Nephron progenitor cell (in vitro differentiated cells): ENCODE measurements at regions not wholly inside any gene's neighbourhood (a gene's known extent, or its start where the extent isn't known, plus 50 kb on each side); places are given as distances from the start of the nearest gene placed in this dataset.
A peak's percentile ranks its signal among the peaks of the same experiment; 100 is the strongest.
"Not testable (repeated sequence)": the region's sequence is repeated elsewhere in the genome, so short reads cannot be mapped to it uniquely, and the experiment has no call there.

ENCODE experiments used
- DNase-seq: peaks from one replicate; pipeline ENCODE4 v3.0.0; 2021
- H3K27ac Mint-ChIP-seq: 2 replicates; pipeline ENCODE4 v1.8.0; 2021; ENCODE audit warnings: mild to moderate bottlenecking, moderate library complexity, mixed read lengths
- H3K27me3 Mint-ChIP-seq: 2 replicates; pipeline ENCODE4 v1.8.0; 2021; ENCODE audit warnings: mild to moderate bottlenecking, low read depth, mixed read lengths; ENCODE audit not compliant: poor library complexity
- H3K36me3 Mint-ChIP-seq: 2 replicates; pipeline ENCODE4 v1.8.0; 2021; ENCODE audit warnings: low read depth, mixed read lengths
- H3K4me1 Mint-ChIP-seq: 2 replicates; pipeline ENCODE4 v1.8.0; 2021; ENCODE audit warnings: mixed read lengths
- H3K4me3 Mint-ChIP-seq: 2 replicates; pipeline ENCODE4 v1.8.0; 2021; ENCODE audit warnings: mild to moderate bottlenecking, moderate library complexity, mixed read lengths
- H3K9me3 Mint-ChIP-seq: 2 replicates; pipeline ENCODE4 v1.8.0; 2021; ENCODE audit warnings: mild to moderate bottlenecking, moderate library complexity, mixed read lengths
- TF ChIP-seq, protein P1 (sequence below): fragments of 200-600 bp; sonication (generic); IDR thresholded peaks from 2 replicates; pipeline ENCODE4 v1.5.0; 2021; ENCODE audit warnings: antibody characterized with exemption

DNA sequence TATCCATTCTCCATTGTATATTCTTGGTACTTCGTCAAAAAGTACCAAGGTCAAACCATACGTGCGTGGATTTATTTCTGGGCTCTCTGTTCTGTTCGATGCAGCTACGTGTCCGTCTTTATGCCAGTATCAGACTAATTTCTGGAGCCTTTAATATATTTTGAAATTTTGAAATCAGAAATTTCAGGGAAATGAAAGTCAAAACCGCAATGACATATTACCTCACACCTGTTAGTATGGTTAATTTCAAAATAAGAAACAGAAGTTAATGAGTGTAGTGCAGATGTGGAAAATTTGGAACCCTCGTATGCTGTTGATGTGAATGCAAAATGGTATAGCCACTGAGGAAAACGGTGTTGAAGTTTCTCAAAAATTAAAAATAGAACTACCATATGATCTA lies 156.1 kb upstream of the TRIB2 start:
- DNase-seq = no peak
- H3K27ac Mint-ChIP-seq = no peak overlapping the region
- H3K27me3 Mint-ChIP-seq = no peaks in the 10 kb centered on the region
- no peaks in the 10 kb centered on the region for H3K36me3 Mint-ChIP-seq
- TF ChIP-seq, protein P1, sequence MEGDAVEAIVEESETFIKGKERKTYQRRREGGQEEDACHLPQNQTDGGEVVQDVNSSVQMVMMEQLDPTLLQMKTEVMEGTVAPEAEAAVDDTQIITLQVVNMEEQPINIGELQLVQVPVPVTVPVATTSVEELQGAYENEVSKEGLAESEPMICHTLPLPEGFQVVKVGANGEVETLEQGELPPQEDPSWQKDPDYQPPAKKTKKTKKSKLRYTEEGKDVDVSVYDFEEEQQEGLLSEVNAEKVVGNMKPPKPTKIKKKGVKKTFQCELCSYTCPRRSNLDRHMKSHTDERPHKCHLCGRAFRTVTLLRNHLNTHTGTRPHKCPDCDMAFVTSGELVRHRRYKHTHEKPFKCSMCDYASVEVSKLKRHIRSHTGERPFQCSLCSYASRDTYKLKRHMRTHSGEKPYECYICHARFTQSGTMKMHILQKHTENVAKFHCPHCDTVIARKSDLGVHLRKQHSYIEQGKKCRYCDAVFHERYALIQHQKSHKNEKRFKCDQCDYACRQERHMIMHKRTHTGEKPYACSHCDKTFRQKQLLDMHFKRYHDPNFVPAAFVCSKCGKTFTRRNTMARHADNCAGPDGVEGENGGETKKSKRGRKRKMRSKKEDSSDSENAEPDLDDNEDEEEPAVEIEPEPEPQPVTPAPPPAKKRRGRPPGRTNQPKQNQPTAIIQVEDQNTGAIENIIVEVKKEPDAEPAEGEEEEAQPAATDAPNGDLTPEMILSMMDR = no peak
- no peaks in the 10 kb centered on the region for H3K9me3 Mint-ChIP-seq
- H3K4me3 Mint-ChIP-seq = no peak overlapping the region
- peaks cover 8% of the 10 kb centered on the region for H3K4me1 Mint-ChIP-seq

DNA sequence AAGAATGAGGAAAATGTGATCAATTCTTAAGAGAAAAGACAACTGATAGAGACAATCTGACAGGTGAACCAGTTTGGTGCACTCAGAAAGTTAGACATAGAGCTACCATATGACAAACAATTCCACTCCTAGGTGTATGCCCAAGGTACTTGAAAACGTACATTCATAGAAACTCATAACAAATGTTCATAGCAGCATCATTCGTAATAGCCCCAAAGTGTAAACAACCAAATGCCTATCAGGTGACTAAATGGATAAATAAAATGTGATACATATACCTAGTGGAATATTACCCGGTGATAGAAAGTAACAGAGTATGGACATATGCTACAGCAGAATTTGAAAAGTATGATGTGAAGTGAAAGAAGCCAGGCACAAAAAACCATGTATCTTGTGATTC lies 149.3 kb upstream of the TRIB2 start:
- Mint-ChIP-seq H3K27ac (no peak overlapping the region), H3K9me3 (no peaks in the 10 kb centered on the region), H3K27me3 (peaks cover 3% of the 10 kb centered on the region), H3K4me3 (no peak overlapping the region), H3K36me3 (no peaks in the 10 kb centered on the region), H3K4me1 (peaks cover 6% of the 10 kb centered on the region)
- TF ChIP-seq, protein P1 = no peak
- no peak for DNase-seq

DNA sequence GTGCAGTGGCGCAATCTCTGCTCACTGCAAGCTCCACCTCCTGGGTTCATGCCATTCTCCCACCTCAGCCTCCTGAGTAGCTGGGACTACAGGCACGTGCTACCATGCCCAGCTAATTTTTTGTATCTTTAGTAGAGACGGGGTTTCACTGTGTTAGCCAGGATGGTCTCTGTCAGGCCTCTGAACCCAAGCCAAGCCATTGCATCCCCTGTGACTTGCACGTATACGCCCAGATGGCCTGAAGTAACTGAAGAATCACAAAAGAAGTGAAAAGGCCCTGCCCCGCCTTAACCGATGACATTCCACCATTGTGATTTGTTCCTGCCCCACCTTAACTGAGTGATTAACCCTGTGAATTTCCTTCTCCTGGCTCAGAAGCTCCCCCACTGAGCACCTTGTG lies 147.2 kb upstream of the TRIB2 start:
- H3K4me3 Mint-ChIP-seq, H3K4me1 Mint-ChIP-seq, H3K36me3 Mint-ChIP-seq, H3K9me3 Mint-ChIP-seq, DNase-seq, H3K27ac Mint-ChIP-seq, H3K27me3 Mint-ChIP-seq: not testable (repeated sequence)

DNA sequence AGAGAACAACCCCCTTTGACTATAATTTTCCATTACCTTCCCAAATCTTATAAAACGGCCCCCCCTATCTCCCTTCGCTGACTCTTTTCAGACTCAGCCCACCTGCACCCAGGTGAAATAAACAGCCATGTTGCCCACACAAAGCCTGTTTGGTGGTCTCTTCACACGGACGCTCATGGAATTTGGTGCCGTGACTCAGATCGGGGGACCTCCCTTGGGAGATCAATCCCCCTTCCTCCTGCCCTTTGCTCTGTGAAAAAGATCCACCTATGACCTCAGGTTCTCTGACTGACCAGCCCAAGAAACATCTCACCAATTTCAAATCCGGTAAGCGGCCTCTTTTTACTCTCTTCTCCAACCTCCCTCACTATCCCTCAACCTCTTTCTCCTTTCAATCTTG lies 146.8 kb upstream of the TRIB2 start:
- not testable (repeated sequence) for DNase-seq, H3K4me3 Mint-ChIP-seq, H3K4me1 Mint-ChIP-seq, H3K9me3 Mint-ChIP-seq, H3K27me3 Mint-ChIP-seq, H3K36me3 Mint-ChIP-seq
- peak overlapping the region; percentile 52 for H3K27ac Mint-ChIP-seq

DNA sequence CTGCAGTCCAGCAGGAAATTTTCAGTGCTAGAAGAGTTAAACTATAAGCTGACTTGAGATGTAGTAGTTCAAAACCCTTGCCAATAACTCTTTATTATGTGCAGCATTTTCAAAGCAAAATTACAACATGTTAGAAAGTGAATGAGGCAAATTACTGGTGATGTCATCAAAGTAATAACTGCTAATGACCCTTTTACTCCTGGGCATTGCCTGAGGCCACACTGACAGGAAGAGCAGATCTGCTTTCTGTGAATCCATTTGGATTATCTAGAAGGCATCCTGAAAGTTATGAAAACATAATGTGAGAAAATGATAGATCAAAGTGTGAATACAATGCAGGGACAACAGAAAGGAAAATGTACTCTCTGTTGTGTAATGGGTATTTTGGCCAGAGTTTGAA lies 139.6 kb upstream of the TRIB2 start:
- peaks cover 6% of the 10 kb centered on the region for H3K27me3 Mint-ChIP-seq

DNA sequence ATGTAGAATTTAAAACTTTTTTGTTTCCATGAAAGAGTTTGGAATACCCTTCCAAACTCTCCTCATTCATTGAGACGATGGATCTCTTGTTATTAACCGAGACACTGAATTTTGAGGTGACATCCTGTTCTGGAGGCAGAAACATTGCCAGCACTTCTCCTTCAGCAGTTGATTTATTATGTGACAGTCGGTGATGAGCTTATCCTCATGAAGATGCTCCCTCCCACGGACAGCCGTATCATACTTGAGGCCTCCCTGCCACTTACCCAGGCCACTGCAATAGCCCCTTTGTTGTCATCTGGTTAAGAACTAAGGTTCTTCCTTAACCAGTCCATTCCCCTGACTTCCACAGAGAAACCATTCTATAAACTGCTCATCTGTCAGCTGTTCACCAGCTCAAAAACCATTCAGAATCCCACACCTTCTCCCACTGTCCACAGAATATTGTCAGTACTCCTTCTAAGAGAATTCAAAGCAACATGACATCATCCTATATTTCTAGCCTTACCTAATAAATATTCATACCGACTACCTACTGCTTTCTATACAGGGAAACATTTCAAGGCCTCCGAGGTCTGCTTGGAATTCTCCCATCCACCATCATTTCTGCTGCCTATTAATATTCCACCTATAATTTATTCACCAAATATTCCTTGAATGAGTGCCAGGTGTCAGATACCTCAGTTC lies 139.0 kb upstream of the TRIB2 start:
- no peaks in the 10 kb centered on the region for H3K36me3 Mint-ChIP-seq
- no peak overlapping the region for H3K4me3 Mint-ChIP-seq
- no peaks in the 10 kb centered on the region for H3K9me3 Mint-ChIP-seq
- H3K4me1 Mint-ChIP-seq = peaks cover 12% of the 10 kb centered on the region
- no peak overlapping the region for H3K27ac Mint-ChIP-seq
- DNase-seq = no peak
- H3K27me3 Mint-ChIP-seq = peaks cover 9% of the 10 kb centered on the region
- TF ChIP-seq, protein P1 = no peak

More for the DNA sequence above, 139.6 kb upstream of the TRIB2 start:
- H3K27ac Mint-ChIP-seq = no peak overlapping the region
- peaks cover 12% of the 10 kb centered on the region for H3K4me1 Mint-ChIP-seq
- DNase-seq = no peak
- no peak overlapping the region for H3K4me3 Mint-ChIP-seq
- no peaks in the 10 kb centered on the region for H3K36me3 Mint-ChIP-seq
- TF ChIP-seq, protein P1 = no peak
- no peaks in the 10 kb centered on the region for H3K9me3 Mint-ChIP-seq

DNA sequence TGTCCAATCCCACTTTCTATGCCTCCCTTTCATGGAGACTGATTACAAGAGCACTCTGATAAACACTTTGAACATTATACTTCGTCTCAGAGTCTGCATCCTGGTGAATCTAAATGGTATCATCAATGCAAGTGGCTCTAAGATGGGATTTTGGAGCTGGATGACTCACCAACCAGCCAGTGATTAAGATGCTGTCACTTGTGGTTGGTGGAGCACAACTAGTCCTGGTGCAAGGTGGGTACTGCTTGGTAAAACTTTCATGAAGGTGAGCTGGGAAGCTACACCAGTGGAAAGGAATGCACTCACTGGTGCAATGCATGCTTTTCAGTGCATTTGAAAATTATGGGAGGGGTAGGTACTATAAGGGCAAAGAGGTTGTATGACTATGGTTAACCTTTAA lies 137.7 kb upstream of the TRIB2 start:
- no peak for DNase-seq
- Mint-ChIP-seq H3K27ac (no peak overlapping the region), H3K4me3 (no peak overlapping the region), H3K9me3 (no peaks in the 10 kb centered on the region), H3K27me3 (peaks cover 9% of the 10 kb centered on the region), H3K36me3 (no peaks in the 10 kb centered on the region), H3K4me1 (peaks cover 12% of the 10 kb centered on the region)
- TF ChIP-seq, protein P1 = no peak
